ENCODE measurements at regions not wholly inside any gene's neighbourhood (a gene's known extent, or its start where the extent isn't known, plus 50 kb on each side); places are given as distances from the start of the nearest gene placed in this dataset.

GRCh38 chr4:3712112-3712805 lies 53.9 kb upstream of the ADRA2C start:
- TF ChIP-seq EZH2 (IDR thresholded peaks at IDR 0.05; ENCODE audit: insufficient read depth, poor library complexity, severe bottlenecking), result no peak
- TF ChIP-seq EZH2phosphoT487 (IDR thresholded peaks at IDR 0.05; ENCODE audit: insufficient read depth, low read depth), result no peak

All from GM23248 (cell line).